Activated gamma-delta T cell (primary cell): ENCODE measurements at regions not wholly inside any gene's neighbourhood (a gene's known extent, or its start where the extent isn't known, plus 50 kb on each side); places are given as distances from the start of the nearest gene placed in this dataset.
"Not testable (repeated sequence)": the region's sequence is repeated elsewhere in the genome, so short reads cannot be mapped to it uniquely, and the experiment has no call there.

Experiments used
- DNase-seq: peaks from one replicate; lab custom pipeline; 2025; lab: John Stamatoyannopoulos, UW

GRCh38 chr5:162990856-162991497 lies 446.4 kb upstream of the CCNG1 start:
- no peak for DNase-seq

GRCh38 chr5:162995568-162995967 lies 441.8 kb upstream of the CCNG1 start:
- no peak for DNase-seq

- no peak for DNase-seq
These were observed 441.3 kb upstream of the CCNG1 start for GRCh38 chr5:162996053-162996452.

GRCh38 chr5:163005949-163006348 lies 431.4 kb upstream of the CCNG1 start:
- no peak for DNase-seq

- DNase-seq, result no peak
These were observed 414.7 kb upstream of the CCNG1 start for GRCh38 chr5:163022582-163023128.

- DNase-seq, result no peak
These were observed 413.5 kb upstream of the CCNG1 start for GRCh38 chr5:163023846-163024245.

- no peak for DNase-seq
These were observed 412.5 kb upstream of the CCNG1 start for GRCh38 chr5:163024936-163025335.

GRCh38 chr5:163033656-163034055 lies 403.7 kb upstream of the CCNG1 start:
- no peak for DNase-seq

- no peak for DNase-seq
These were observed 396.1 kb upstream of the CCNG1 start for GRCh38 chr5:163041254-163041653.

- DNase-seq, result no peak
These were observed 357.8 kb upstream of the CCNG1 start for GRCh38 chr5:163079618-163080017.

- DNase-seq, result no peak
These were observed 348.2 kb upstream of the CCNG1 start for GRCh38 chr5:163089230-163089629.

- DNase-seq, result no peak
These were observed 347.5 kb upstream of the CCNG1 start for GRCh38 chr5:163089926-163090325.

GRCh38 chr5:163094492-163095180 lies 342.8 kb upstream of the CCNG1 start:
- no peak for DNase-seq

GRCh38 chr5:163104464-163104863 lies 332.9 kb upstream of the CCNG1 start:
- DNase-seq, result no peak

GRCh38 chr5:163105456-163105855 lies 331.9 kb upstream of the CCNG1 start:
- no peak for DNase-seq

GRCh38 chr5:163106098-163106497 lies 331.3 kb upstream of the CCNG1 start:
- no peak for DNase-seq

GRCh38 chr5:163108351-163108750 lies 329.0 kb upstream of the CCNG1 start:
- no peak for DNase-seq

- DNase-seq, result no peak
These were observed 322.4 kb upstream of the CCNG1 start for GRCh38 chr5:163115011-163115410.

GRCh38 chr5:163116618-163117017 lies 320.8 kb upstream of the CCNG1 start:
- DNase-seq, result not testable (repeated sequence)

- DNase-seq, result no peak
These were observed 303.3 kb upstream of the CCNG1 start for GRCh38 chr5:163134061-163134460.

GRCh38 chr5:163135849-163136248 lies 301.5 kb upstream of the CCNG1 start:
- DNase-seq, result no peak

GRCh38 chr5:163161512-163161911 lies 275.9 kb upstream of the CCNG1 start:
- no peak for DNase-seq

GRCh38 chr5:163162645-163163044 lies 274.8 kb upstream of the CCNG1 start:
- DNase-seq, result no peak
